COLO668 (cell line): ENCODE measurements at regions not wholly inside any gene's neighbourhood (a gene's known extent, or its start where the extent isn't known, plus 50 kb on each side); places are given as distances from the start of the nearest gene placed in this dataset.

ENCODE experiments used
- DNase-seq: peaks from one replicate; lab custom pipeline; 2025; ENCODE audit not compliant: unreplicated experiment; lab: John Stamatoyannopoulos, UW

GRCh38 chr2:187274146-187274545, 173.9 kb downstream of the CALCRL start:
- DNase-seq = no peak

GRCh38 chr2:187272255-187272654, 175.8 kb downstream of the CALCRL start:
- no peak for DNase-seq

GRCh38 chr2:187271825-187272224, 176.2 kb downstream of the CALCRL start:
- no peak for DNase-seq

GRCh38 chr2:187266645-187267044, 181.4 kb downstream of the CALCRL start:
- no peak for DNase-seq

GRCh38 chr2:187266147-187266546, 181.9 kb downstream of the CALCRL start:
- DNase-seq = no peak

GRCh38 chr2:187264612-187265011, 183.4 kb downstream of the CALCRL start:
- no peak for DNase-seq

GRCh38 chr2:187263675-187264560, 184.1 kb downstream of the CALCRL start:
- no peak for DNase-seq

- no peak for DNase-seq
These were observed 186.3 kb downstream of the CALCRL start for GRCh38 chr2:187261705-187262104.

GRCh38 chr2:187252063-187252462, 196.0 kb downstream of the CALCRL start:
- no peak for DNase-seq

- no peak for DNase-seq
These were observed 197.9 kb downstream of the CALCRL start for GRCh38 chr2:187250137-187250536.

- no peak for DNase-seq
These were observed 214.2 kb downstream of the CALCRL start for GRCh38 chr2:187233811-187234210.

GRCh38 chr2:187232749-187233148, 215.3 kb downstream of the CALCRL start:
- no peak for DNase-seq

GRCh38 chr2:187230088-187230487, 218.0 kb downstream of the CALCRL start:
- DNase-seq = no peak

GRCh38 chr2:187228986-187229385, 219.1 kb downstream of the CALCRL start:
- DNase-seq = no peak

GRCh38 chr2:187224989-187225388, 223.1 kb downstream of the CALCRL start:
- DNase-seq = no peak

- no peak for DNase-seq
These were observed 228.0 kb downstream of the CALCRL start for GRCh38 chr2:187220071-187220470.

GRCh38 chr2:187215532-187216240, 232.4 kb downstream of the CALCRL start:
- DNase-seq = no peak

- DNase-seq = no peak
These were observed 233.7 kb downstream of the CALCRL start for GRCh38 chr2:187214306-187214705.

GRCh38 chr2:187213798-187214197, 234.3 kb downstream of the CALCRL start:
- no peak for DNase-seq

- no peak for DNase-seq
These were observed 237.3 kb downstream of the CALCRL start for GRCh38 chr2:187210726-187211125.

- no peak for DNase-seq
These were observed 239.8 kb downstream of the CALCRL start for GRCh38 chr2:187208199-187208785.

GRCh38 chr2:187207126-187207525, 240.9 kb downstream of the CALCRL start:
- DNase-seq = no peak
